ENCODE measurements at regions not wholly inside any gene's neighbourhood (a gene's known extent, or its start where the extent isn't known, plus 50 kb on each side); places are given as distances from the start of the nearest gene placed in this dataset.

DNA sequence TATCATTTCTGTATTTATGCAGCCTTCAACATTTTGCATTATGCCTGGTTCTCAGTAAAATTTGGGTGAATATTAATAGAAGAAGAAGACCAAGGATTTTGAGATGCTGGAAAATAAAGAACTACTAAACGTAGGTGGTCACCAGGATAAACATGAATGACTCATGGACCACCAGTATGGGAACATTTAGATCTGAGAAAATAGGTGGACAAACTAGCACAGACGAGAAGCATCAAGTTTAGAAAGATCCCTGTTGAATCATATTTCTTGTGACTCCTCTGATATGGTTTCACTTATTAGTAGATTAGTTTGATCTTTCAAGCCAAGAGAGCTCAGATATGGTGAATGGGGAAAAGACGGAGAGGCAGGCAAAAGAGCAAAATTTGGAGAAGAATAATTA lies 97.9 kb downstream of the RAP2B start:
- TF ChIP-seq, protein P1, sequence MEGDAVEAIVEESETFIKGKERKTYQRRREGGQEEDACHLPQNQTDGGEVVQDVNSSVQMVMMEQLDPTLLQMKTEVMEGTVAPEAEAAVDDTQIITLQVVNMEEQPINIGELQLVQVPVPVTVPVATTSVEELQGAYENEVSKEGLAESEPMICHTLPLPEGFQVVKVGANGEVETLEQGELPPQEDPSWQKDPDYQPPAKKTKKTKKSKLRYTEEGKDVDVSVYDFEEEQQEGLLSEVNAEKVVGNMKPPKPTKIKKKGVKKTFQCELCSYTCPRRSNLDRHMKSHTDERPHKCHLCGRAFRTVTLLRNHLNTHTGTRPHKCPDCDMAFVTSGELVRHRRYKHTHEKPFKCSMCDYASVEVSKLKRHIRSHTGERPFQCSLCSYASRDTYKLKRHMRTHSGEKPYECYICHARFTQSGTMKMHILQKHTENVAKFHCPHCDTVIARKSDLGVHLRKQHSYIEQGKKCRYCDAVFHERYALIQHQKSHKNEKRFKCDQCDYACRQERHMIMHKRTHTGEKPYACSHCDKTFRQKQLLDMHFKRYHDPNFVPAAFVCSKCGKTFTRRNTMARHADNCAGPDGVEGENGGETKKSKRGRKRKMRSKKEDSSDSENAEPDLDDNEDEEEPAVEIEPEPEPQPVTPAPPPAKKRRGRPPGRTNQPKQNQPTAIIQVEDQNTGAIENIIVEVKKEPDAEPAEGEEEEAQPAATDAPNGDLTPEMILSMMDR (conservative IDR thresholded peaks at IDR 0.05; ENCODE audit: low read depth, low read length) = no peak
- no peak for TF ChIP-seq EZH2 (IDR thresholded peaks at IDR 0.05; ENCODE audit: borderline replicate concordance, low read depth, low read length, poor library complexity, severe bottlenecking)
